ENCODE measurements at regions not wholly inside any gene's neighbourhood (a gene's known extent, or its start where the extent isn't known, plus 50 kb on each side); places are given as distances from the start of the nearest gene placed in this dataset.

- TF ChIP-seq CTCF (IDR thresholded peaks at IDR 0.05; ENCODE audit: extremely low read depth in 1 of 2, insufficient read depth in 1 of 2, low read depth in 1 of 2, low read length in 2 of 2) (no peak), POLR2A (IDR thresholded peaks at IDR 0.05; ENCODE audit: low read depth, low read length) (no peak), POLR2AphosphoS5 (IDR thresholded peaks at IDR 0.05; ENCODE audit: insufficient read depth, low read depth, low read length) (no peak)
Observed at GRCh38 chr20:59400708-59401107, 100.3 kb downstream of the EDN3 start.

Data from endothelial cell of umbilical vein (primary cell).